Heart left ventricle (tissue), 13 donors: ENCODE measurements at regions not wholly inside any gene's neighbourhood (a gene's known extent, or its start where the extent isn't known, plus 50 kb on each side); places are given as distances from the start of the nearest gene placed in this dataset.

Experiments
- CTCF ChIP-seq, 12 donors: fragments of 200-600 bp; sonication (generic) in 4 of 12; IDR thresholded peaks; one replicate each; pipeline versions ENCODE4 v1.5.0 to v1.8.0; 2018 to 2022; ENCODE audit warnings: antibody characterized with exemption in 12 of 12, mild to moderate bottlenecking in 5 of 12
- POLR2A ChIP-seq, 2 donors: fragments of 450-650 bp; IDR thresholded peaks; one replicate each; pipeline ENCODE4 v1.6.1; 2017; ENCODE audit warnings: antibody characterized with exemption in 2 of 2, mild to moderate bottlenecking in 2 of 2, moderate library complexity in 2 of 2
- donor health status: ischemic (EF 13 %, LVEDD 7.1; RV severe dilation, severe dysfunction).
- donor health status: DM: no; HTN: yes; CAD: no.
- donor health status: DM: no; HTN: no; CAD: no.
- donor health status: ischemic (EF 25% LVEDD 6.9; RV normal size, moderate dysfunction).
- donor health status: ischemic (EF 25% LVEDD 5.7; RV mildly dilated, moderate dysfunction).
- donor health status: ischemic (EF 35%, LVEDD 5.7; RV mildly dilated, moderate dysfunction).
- donor health status: nonischemic (EF 11% LVEDD 7.7; RV severe dilation, severe dysfunction).
- donor health status: DM: yes; HTN: yes; CAD: no.
- donor health status: PGD.
- donor health status: ischemic (EF 29% LVEDD 5.4; RV normal size, mild dysfunction).
- donor health status: nonischemic (EF 23%, LVEDD 6.1; RV moderate dilation, normal function).

GRCh38 chr18:22844190-22844589 lies 88.9 kb upstream of the RBBP8 start:
- TF ChIP-seq CTCF (IDR thresholded peaks at IDR 0.05) (no peak), POLR2A (IDR thresholded peaks at IDR 0.05) (no peak)
